GM23248 (cell line): ENCODE measurements at regions not wholly inside any gene's neighbourhood (a gene's known extent, or its start where the extent isn't known, plus 50 kb on each side); places are given as distances from the start of the nearest gene placed in this dataset.

Experiments used
- EZH2 ChIP-seq: fragments of 200-600 bp; sonication (generic); IDR thresholded peaks from 2 replicates; pipeline ENCODE4 v1.6.1; 2018; ENCODE audit warnings: antibody characterized with exemption, mild to moderate bottlenecking; ENCODE audit not compliant: insufficient read depth, poor library complexity, severe bottlenecking
- EZH2phosphoT487 ChIP-seq: fragments of 200-600 bp; sonication (generic); IDR thresholded peaks from 2 replicates; pipeline ENCODE4 v1.6.1; 2018; ENCODE audit warnings: antibody characterized with exemption, moderate library complexity, mild to moderate bottlenecking, low read depth; ENCODE audit not compliant: insufficient read depth

DNA sequence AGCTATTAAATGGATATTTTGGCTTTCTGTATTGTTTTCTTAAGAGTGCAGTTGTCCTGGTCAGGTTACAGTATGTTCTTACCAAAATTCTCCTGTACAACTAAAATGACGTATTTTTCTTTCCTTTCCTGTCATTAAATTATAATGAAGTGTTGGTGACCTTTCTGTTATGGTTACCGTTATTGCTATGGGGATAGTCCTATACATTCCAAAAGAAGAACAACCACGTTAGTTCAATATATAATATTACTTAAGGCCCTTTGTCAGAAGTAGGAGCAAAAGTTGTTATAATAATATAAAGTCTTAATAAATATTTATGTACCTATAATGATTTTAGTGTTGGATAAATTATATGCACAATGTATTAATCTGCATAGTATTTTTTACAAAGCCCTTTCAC is 82.4 kb upstream of the NREP start:
- no peak for TF ChIP-seq EZH2
- TF ChIP-seq EZH2phosphoT487 = no peak
